SK-N-MC (cell line): ENCODE measurements at regions not wholly inside any gene's neighbourhood (a gene's known extent, or its start where the extent isn't known, plus 50 kb on each side); places are given as distances from the start of the nearest gene placed in this dataset.

Source experiments
- DNase-seq: peaks from one replicate; pipeline ENCODE4 v3.0.0-alpha.2; 2011; ENCODE audit warnings: low read depth, low spot score
- H3K27ac ChIP-seq: fragments of 200-600 bp; sonication (generic); 2 replicates; pipeline ENCODE4 v1.5.1; 2016; ENCODE audit warnings: mixed run types
- H3K36me3 ChIP-seq: fragments of 200-600 bp; sonication (generic); 2 replicates; pipeline ENCODE4 v1.6.1; 2017; ENCODE audit warnings: antibody characterized with exemption, low read length, mixed read lengths; ENCODE audit not compliant: insufficient read depth
- H3K4me3 ChIP-seq: fragments of 200-600 bp; sonication (generic); 2 replicates; pipeline ENCODE4 v1.5.1; 2016
- H3K9ac ChIP-seq: fragments of 200-600 bp; sonication (generic); 2 replicates; pipeline ENCODE4 v1.8.0; 2017; ENCODE audit warnings: mixed run types, mixed read lengths; ENCODE audit not compliant: insufficient read length
- H3K9me3 ChIP-seq: fragments of 200-600 bp; sonication (generic); 2 replicates; pipeline ENCODE4 v1.6.1; 2017; ENCODE audit warnings: low read depth, mild to moderate bottlenecking, antibody characterized with exemption, low read length, moderate library complexity, mixed read lengths
- EZH2 ChIP-seq: fragments of 200-600 bp; sonication (generic); IDR thresholded peaks from one replicate; pipeline ENCODE4 v1.6.1; 2017; ENCODE audit warnings: antibody characterized with exemption
- FOXP2 ChIP-seq: optimal IDR thresholded peaks from 2 replicates; pipeline ENCODE3; 2011; ENCODE audit warnings: mild to moderate bottlenecking, moderate library complexity; ENCODE audit not compliant: insufficient read depth; ENCODE audit errors: extremely low read length, control extremely low read depth
- POLR2AphosphoS5 ChIP-seq: IDR thresholded peaks from 2 replicates; pipeline ENCODE4 v1.6.1; 2012; ENCODE audit warnings: mild to moderate bottlenecking, low read depth, low read length, borderline replicate concordance

DNA sequence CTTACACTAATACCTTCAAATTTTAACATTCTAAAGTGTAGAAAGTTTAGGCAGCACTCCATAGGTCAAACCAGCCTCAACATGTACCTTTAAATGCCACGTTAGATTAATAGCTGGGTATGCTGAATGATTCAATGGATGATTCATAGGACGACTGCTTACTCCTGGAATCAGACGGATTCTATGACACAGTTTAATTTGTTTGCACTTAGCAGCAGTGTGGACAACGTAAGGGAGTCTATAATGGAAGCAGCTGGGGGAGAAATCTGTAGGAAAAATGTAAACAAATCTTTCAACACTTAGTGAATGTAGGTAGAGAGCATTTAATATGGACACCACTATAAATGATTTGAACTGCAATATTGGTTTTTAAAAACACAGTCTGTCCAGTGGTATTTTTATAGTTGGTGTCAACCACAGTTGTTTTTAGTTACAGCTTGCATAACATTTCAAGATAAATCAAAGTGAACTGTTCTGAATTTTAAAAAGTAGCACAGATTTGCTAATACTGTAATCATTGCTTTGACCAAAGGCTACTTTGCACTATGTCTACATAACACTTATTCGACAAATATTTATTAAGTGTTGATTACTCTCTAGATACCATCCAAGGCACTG lies 701.5 kb upstream of the MEF2C start:
- Histone ChIP-seq H3K4me3 (no peak overlapping the region), H3K27ac (no peak overlapping the region), H3K9ac (no peak overlapping the region), H3K9me3 (no peaks in the 10 kb centered on the region), H3K36me3 (no peaks in the 10 kb centered on the region)
- DNase-seq = no peak
- TF ChIP-seq POLR2AphosphoS5 = no peak
- no peak for TF ChIP-seq EZH2
- no peak for TF ChIP-seq FOXP2

DNA sequence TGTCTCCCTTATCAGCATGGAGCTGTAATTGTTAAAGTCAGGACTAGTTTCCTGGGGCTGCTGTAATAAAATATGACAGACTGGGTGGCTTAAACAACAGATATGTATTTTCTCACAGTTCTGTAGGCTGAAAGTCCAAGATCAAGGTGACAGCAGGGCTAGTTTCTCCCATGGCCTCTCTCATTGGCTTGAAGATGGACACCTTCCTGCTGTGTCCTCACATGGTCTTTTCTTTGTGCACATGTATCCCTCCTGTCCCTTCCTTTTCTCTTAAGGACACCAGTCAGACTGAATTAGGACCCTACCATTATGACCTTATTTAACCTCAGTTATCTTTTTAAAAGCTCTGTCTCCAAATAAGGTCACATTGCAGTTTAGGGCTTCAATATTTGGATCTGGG lies 700.5 kb upstream of the MEF2C start:
- Histone ChIP-seq H3K4me3 (no peak overlapping the region), H3K27ac (no peak overlapping the region), H3K9me3 (no peaks in the 10 kb centered on the region), H3K9ac (no peak overlapping the region), H3K36me3 (no peaks in the 10 kb centered on the region)
- TF ChIP-seq FOXP2 (no peak), EZH2 (no peak), POLR2AphosphoS5 (no peak)
- no peak for DNase-seq

DNA sequence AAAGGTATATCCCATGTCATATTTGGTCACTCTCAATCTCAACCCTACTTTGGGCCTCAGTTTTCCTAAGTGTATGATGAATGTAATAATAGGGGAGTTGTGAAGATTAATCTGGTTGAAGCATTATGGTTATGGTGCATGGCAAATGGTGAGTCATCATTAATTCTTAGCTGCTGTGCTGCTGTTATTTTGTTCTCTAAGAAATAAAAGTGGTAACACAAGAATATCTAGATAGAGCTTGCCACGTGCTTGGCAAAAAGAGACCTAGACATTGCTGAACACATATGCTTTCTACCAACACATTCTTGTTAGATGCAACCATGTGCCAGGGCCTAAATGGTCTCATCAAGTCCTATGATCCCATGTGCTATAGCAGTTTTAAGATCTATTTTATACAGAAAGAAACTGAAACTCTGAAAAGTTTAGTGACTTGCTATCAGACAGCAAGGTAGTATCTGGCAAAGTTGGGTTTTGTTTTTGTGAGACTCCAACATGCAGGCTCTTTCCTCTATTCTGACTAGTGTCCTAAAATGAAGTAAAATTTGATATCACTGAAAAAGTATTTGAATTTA lies 699.9 kb upstream of the MEF2C start:
- no peak overlapping the region for H3K4me3 ChIP-seq
- DNase-seq = no peak
- H3K36me3 ChIP-seq = no peaks in the 10 kb centered on the region
- no peak for TF ChIP-seq EZH2
- TF ChIP-seq FOXP2 = no peak
- TF ChIP-seq POLR2AphosphoS5 = no peak
- H3K27ac ChIP-seq = no peak overlapping the region
- H3K9ac ChIP-seq = no peak overlapping the region
- H3K9me3 ChIP-seq = no peaks in the 10 kb centered on the region

DNA sequence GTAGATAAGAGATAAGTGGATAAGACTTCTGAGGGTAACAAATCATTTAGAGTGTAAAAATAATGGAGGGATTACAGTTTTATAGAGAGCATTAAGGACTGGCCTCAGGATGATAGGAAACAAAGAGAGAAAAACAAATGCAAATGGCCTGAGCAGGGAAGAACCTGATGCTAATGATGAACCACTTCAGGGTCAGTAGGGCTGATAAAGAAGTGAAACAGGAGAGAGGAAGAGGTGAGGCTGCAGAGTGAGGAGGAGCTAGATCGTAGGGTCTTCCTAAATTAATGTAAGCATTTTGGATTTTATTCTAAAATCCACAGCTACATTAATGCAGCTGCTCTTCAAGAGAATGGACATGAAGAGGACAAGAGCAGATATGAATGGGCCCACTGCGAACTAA lies 698.0 kb upstream of the MEF2C start:
- Histone ChIP-seq H3K4me3 (no peak overlapping the region), H3K9me3 (no peaks in the 10 kb centered on the region), H3K27ac (no peak overlapping the region), H3K9ac (no peak overlapping the region), H3K36me3 (no peaks in the 10 kb centered on the region)
- no peak for TF ChIP-seq FOXP2
- TF ChIP-seq POLR2AphosphoS5 = no peak
- no peak for DNase-seq

DNA sequence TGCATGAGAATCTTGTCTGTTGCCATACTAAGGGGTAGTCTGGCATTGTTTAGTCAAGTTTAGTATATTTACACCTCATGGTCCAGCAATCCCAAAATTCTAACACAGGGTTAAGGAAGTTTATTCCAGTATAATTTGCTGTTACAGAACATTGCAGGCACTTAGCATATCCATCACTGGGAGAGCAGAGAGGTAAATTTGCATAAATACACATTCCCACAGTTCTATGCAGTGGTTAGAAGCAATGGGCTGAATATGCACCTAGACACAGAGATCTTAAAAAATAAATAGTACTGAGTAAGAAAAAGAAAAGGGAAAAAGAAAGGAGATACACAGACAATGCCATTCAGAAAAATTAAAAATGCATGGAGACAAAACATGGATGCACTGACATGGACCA lies 692.3 kb upstream of the MEF2C start:
- TF ChIP-seq POLR2AphosphoS5 (no peak), EZH2 (no peak), FOXP2 (no peak)
- DNase-seq = no peak

DNA sequence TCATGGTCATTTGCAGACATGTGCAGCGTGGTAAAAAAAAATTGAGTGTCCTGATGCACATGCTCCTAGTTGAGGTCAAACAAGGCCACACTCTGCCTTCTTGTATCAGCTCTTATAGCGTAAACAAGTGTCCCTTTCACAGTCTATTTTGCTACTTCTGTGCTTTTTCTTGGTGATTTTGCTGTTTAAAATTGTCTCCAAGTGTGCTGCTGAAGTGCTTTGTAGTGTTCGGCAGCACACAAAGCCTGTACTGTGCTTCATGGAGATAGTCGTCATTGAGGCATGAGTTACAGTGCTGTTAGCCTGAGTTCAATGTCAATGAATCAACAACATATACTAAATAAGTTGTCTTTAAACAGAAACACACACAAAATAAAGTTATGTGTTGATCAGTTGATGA lies 690.4 kb upstream of the MEF2C start:
- Histone ChIP-seq H3K9me3 (no peaks in the 10 kb centered on the region), H3K9ac (no peak overlapping the region), H3K27ac (no peak overlapping the region), H3K4me3 (no peak overlapping the region), H3K36me3 (no peaks in the 10 kb centered on the region)
- TF ChIP-seq POLR2AphosphoS5 (no peak), FOXP2 (no peak), EZH2 (no peak)
- DNase-seq = no peak

More for the DNA sequence above, 692.3 kb upstream of the MEF2C start:
- Histone ChIP-seq H3K9me3 (no peaks in the 10 kb centered on the region), H3K4me3 (no peak overlapping the region), H3K9ac (no peak overlapping the region), H3K27ac (no peak overlapping the region), H3K36me3 (no peaks in the 10 kb centered on the region)

DNA sequence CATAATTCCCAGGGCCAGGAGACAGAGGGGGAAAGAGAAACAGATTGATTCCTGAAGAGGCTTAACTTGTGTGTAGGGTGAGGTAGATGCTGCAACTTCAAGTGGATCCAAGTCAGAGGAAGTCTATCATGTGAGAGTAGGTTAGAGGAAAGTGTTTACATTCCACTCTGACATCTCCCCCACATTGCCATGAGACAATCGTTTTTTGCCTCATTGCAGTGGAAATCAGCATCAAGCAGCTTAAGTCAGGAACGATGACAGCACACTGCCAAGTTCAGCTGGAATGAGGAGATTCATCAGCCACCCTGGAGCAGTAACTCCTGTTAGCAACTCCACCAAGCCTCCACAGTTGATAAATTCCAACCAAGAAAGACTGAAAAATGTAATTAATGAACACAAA lies 689.7 kb upstream of the MEF2C start:
- H3K9me3 ChIP-seq = no peaks in the 10 kb centered on the region
- H3K27ac ChIP-seq = no peak overlapping the region
- no peaks in the 10 kb centered on the region for H3K36me3 ChIP-seq
- H3K9ac ChIP-seq = no peak overlapping the region
- H3K4me3 ChIP-seq = no peak overlapping the region
- TF ChIP-seq EZH2 = no peak
- no peak for DNase-seq

DNA sequence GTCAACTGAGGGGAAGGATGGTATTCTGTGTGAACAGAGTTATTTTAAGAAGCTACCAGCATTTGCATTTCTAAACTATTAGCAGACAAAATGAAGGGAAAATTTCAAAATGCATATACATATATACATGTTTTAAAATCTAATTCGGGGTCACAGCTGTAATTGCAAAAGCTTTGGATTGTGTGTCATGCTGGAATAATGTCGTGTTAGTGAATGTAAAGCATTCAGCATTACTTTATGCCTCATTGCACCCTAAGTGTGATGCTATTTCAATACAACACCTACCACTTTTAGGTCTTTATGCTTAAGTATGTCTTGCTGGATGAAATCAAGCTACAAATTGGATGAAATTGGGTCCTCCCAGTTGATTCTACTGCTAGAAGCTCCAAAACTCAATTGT lies 687.6 kb upstream of the MEF2C start:
- Histone ChIP-seq H3K36me3 (no peaks in the 10 kb centered on the region), H3K27ac (no peak overlapping the region), H3K9ac (no peak overlapping the region), H3K9me3 (no peaks in the 10 kb centered on the region), H3K4me3 (no peak overlapping the region)
- no peak for DNase-seq
- TF ChIP-seq FOXP2 (no peak), EZH2 (no peak), POLR2AphosphoS5 (no peak)

DNA sequence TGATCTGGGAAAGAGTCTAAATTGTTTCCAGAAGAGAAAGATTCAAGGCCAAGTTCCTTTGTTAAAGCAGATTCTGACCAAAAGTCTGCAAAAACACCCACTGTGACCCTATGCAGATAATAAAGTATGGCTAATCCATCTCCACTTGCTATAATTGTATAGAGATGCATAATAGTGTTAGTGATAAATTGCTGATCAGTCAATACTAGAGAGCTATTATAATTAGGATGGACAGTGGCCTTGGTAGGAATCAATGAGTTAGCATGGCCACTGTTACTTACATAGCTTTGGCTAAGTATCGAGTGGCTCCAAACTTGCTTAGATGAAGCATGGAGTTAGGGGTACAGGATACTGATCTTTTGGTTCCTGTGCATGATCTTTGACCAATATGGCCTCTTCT lies 683.4 kb upstream of the MEF2C start:
- TF ChIP-seq FOXP2 = no peak
- no peak for TF ChIP-seq EZH2
- no peak for TF ChIP-seq POLR2AphosphoS5
- Histone ChIP-seq H3K27ac (no peak overlapping the region), H3K9me3 (no peaks in the 10 kb centered on the region), H3K9ac (no peak overlapping the region), H3K4me3 (no peak overlapping the region), H3K36me3 (no peaks in the 10 kb centered on the region)
- no peak for DNase-seq
